ENCODE measurements at regions not wholly inside any gene's neighbourhood (a gene's known extent, or its start where the extent isn't known, plus 50 kb on each side); places are given as distances from the start of the nearest gene placed in this dataset.
A peak's percentile ranks its signal among the peaks of the same experiment; 100 is the strongest.

DNA sequence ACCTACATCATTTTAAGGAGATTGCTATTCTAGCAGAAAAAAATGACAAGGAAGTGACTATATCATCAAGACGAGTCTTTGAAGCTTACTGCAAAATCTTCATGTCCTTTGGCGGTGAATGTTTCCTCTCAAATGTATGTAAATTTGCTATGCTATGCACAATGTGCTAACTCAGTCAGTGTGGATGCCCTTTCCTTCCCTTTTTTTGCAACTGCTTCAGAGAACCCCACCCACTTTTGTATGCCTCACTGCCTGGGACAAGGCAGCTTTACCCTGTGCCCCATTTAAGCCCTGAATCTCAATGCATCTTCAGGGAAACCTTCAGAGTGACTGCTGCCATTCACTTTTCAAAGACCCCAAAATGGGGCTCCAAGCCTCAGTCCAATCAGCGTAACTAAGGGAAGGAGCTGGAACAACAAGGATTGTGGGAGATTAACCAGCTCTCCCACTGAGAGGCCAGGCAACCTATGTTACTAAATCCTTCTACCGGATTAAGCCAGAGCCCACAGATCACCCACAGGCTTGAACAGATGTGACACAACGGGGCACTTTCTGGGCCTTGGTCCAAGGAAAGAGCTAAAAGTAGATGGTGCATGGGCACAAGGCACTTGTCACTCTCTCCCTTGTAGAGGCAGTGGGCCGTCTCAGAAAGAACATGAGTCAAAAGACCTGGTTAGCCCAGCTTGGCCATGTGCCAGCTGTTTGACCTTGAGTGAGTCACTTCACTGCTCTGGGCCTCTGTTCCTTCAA, 154.4 kb downstream of the PLPP3 start:
- Histone ChIP-seq H3K4me3 (ENCODE audit: low read length) (no peak overlapping the region), H3K27ac (ENCODE audit: low read length) (peak overlapping the region; percentile 34), H3K36me3 (ENCODE audit: control insufficient read depth, insufficient read depth, low read length) (no peaks in the 10 kb centered on the region), H3K4me1 (ENCODE audit: control insufficient read depth, insufficient read depth, low read length) (peaks cover 4% of the 10 kb centered on the region), H3K9me3 (ENCODE audit: control insufficient read depth, insufficient read depth, low read length) (no peaks in the 10 kb centered on the region), H3K27me3 (ENCODE audit: control insufficient read depth, insufficient read depth, low read length) (no peaks in the 10 kb centered on the region)
- H3K4me1 Mint-ChIP-seq, result no peaks in the 10 kb centered on the region
- 41% methylated on average over 6 of the region's 6 CpGs for WGBS (ENCODE audit: insufficient coverage)
- H3K36me3 Mint-ChIP-seq, result no peaks in the 10 kb centered on the region
- no peak overlapping the region for H3K4me3 Mint-ChIP-seq
- H3K9me3 Mint-ChIP-seq, result no peaks in the 10 kb centered on the region
- DNase-seq, result no peak
- no peak overlapping the region for H3K27ac Mint-ChIP-seq
- ATAC-seq, result peak in 2 of 3 donors; percentile 38 to 64
- TF ChIP-seq CTCF (IDR thresholded peaks at IDR 0.05), result no peak
- intact Hi-C loops (cut with micrococcal nuclease), result no loop called here
- H3K27me3 Mint-ChIP-seq (ENCODE audit: low read depth in 2 of 2), result peaks cover 2 to 6% of the 10 kb centered on the region in 2 donors

- H3K27ac Mint-ChIP-seq, result no peak overlapping the region
- no peak for TF ChIP-seq CTCF (IDR thresholded peaks at IDR 0.05)
Measured at GRCh38 chr1:56423716-56424115, 155.6 kb downstream of the PLPP3 start.

GRCh38 chr1:56418151-56418631, 161.2 kb downstream of the PLPP3 start:
- no peaks in the 10 kb centered on the region for H3K36me3 Mint-ChIP-seq
- 80% methylated on average over 6 of the region's 6 CpGs for WGBS (ENCODE audit: insufficient coverage)
- intact Hi-C loops (cut with micrococcal nuclease), result no loop called here
- H3K4me3 ChIP-seq (ENCODE audit: low read length), result no peak overlapping the region
- H3K4me3 Mint-ChIP-seq, result no peak overlapping the region
- DNase-seq (no peak), ATAC-seq (no peak)
- no peaks in the 10 kb centered on the region for H3K4me1 Mint-ChIP-seq
- no peak overlapping the region for H3K27ac ChIP-seq (ENCODE audit: low read length)
- no peaks in the 10 kb centered on the region for H3K9me3 ChIP-seq (ENCODE audit: control insufficient read depth, insufficient read depth, low read length)
- no peaks in the 10 kb centered on the region for H3K36me3 ChIP-seq (ENCODE audit: control insufficient read depth, insufficient read depth, low read length)
- TF ChIP-seq CTCF (IDR thresholded peaks at IDR 0.05), result no peak
- H3K9me3 Mint-ChIP-seq, result no peaks in the 10 kb centered on the region
- H3K27me3 Mint-ChIP-seq (ENCODE audit: low read depth in 2 of 2), result peaks cover 6 to 7% of the 10 kb centered on the region in 2 donors
- H3K4me1 ChIP-seq (ENCODE audit: control insufficient read depth, insufficient read depth, low read length), result no peaks in the 10 kb centered on the region
- H3K27ac Mint-ChIP-seq, result no peak overlapping the region
- no peaks in the 10 kb centered on the region for H3K27me3 ChIP-seq (ENCODE audit: control insufficient read depth, insufficient read depth, low read length)

More at GRCh38 chr1:56423716-56424115, 155.6 kb downstream of the PLPP3 start:
- Mint-ChIP-seq H3K9me3 (no peaks in the 10 kb centered on the region), H3K36me3 (no peaks in the 10 kb centered on the region), H3K4me1 (no peaks in the 10 kb centered on the region), H3K4me3 (no peak overlapping the region), H3K27me3 (ENCODE audit: low read depth in 2 of 2) (peaks cover 2 to 6% of the 10 kb centered on the region in 2 donors)
- intact Hi-C loops (cut with micrococcal nuclease), result no loop called here
- Histone ChIP-seq H3K36me3 (ENCODE audit: control insufficient read depth, insufficient read depth, low read length) (no peaks in the 10 kb centered on the region), H3K4me1 (ENCODE audit: control insufficient read depth, insufficient read depth, low read length) (peaks cover 4% of the 10 kb centered on the region), H3K4me3 (ENCODE audit: low read length) (no peak overlapping the region), H3K9me3 (ENCODE audit: control insufficient read depth, insufficient read depth, low read length) (no peaks in the 10 kb centered on the region), H3K27me3 (ENCODE audit: control insufficient read depth, insufficient read depth, low read length) (no peaks in the 10 kb centered on the region), H3K27ac (ENCODE audit: low read length) (no peak overlapping the region)
- 90% methylated on average over 2 of the region's 4 CpGs for WGBS (ENCODE audit: insufficient coverage)
- ATAC-seq (no peak), DNase-seq (no peak)

- Mint-ChIP-seq H3K27ac (no peak overlapping the region), H3K36me3 (no peaks in the 10 kb centered on the region), H3K4me3 (no peak overlapping the region), H3K4me1 (no peaks in the 10 kb centered on the region), H3K27me3 (ENCODE audit: low read depth in 2 of 2) (peaks cover 6 to 7% of the 10 kb centered on the region in 2 donors), H3K9me3 (no peaks in the 10 kb centered on the region)
- no peaks in the 10 kb centered on the region for H3K36me3 ChIP-seq (ENCODE audit: control insufficient read depth, insufficient read depth, low read length)
- no peaks in the 10 kb centered on the region for H3K4me1 ChIP-seq (ENCODE audit: control insufficient read depth, insufficient read depth, low read length)
- H3K27me3 ChIP-seq (ENCODE audit: control insufficient read depth, insufficient read depth, low read length), result no peaks in the 10 kb centered on the region
- DNase-seq (no peak), ATAC-seq (no peak)
- H3K9me3 ChIP-seq (ENCODE audit: control insufficient read depth, insufficient read depth, low read length), result no peaks in the 10 kb centered on the region
- H3K4me3 ChIP-seq (ENCODE audit: low read length), result no peak overlapping the region
- intact Hi-C loops (cut with micrococcal nuclease), result no loop called here
- H3K27ac ChIP-seq (ENCODE audit: low read length), result no peak overlapping the region
- WGBS (ENCODE audit: insufficient coverage), result 88% methylated on average over 4 of the region's 4 CpGs
- no peak for TF ChIP-seq CTCF (IDR thresholded peaks at IDR 0.05)
Measured at GRCh38 chr1:56417646-56418045, 161.7 kb downstream of the PLPP3 start.
